ENCODE measurements at regions not wholly inside any gene's neighbourhood (a gene's known extent, or its start where the extent isn't known, plus 50 kb on each side); places are given as distances from the start of the nearest gene placed in this dataset.
"Not testable (repeated sequence)": the region's sequence is repeated elsewhere in the genome, so short reads cannot be mapped to it uniquely, and the experiment has no call there.

DNA sequence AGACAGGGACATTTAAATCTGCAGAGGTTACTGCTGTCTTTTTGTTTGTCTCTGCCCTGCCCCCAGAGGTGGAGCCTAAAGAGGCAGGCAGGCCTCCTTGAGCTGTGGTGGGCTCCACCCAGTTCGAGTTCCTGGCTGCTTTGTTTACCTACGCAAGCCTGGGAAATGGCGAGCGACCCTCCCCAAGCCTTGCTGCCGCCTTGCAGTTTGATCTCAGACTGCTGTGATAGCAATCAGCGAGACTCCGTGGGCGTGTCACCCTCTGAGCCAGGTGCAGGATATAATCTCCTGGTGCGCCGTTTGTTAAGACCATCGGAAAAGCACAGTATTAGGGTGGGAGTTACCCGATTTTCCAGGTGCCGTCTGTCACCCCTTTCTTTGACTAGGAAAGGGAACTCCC, 93.3 kb downstream of the ANKRD30BL start:
- TF ChIP-seq POLR2A (IDR thresholded peaks at IDR 0.05; ENCODE audit: low read depth, low read length); POLR2AphosphoS5 (IDR thresholded peaks at IDR 0.05; ENCODE audit: insufficient read depth, low read depth, low read length); EZH2 (IDR thresholded peaks at IDR 0.05; ENCODE audit: borderline replicate concordance, low read depth, low read length, severe bottlenecking); MAX (IDR thresholded peaks at IDR 0.05; ENCODE audit: insufficient read depth, insufficient read length); JUN (IDR thresholded peaks at IDR 0.05; ENCODE audit: borderline replicate concordance, insufficient read depth, insufficient read length, low read depth); MYC (IDR thresholded peaks at IDR 0.05; ENCODE audit: low read depth, low read length): not testable (repeated sequence)
- TF ChIP-seq, protein P1, sequence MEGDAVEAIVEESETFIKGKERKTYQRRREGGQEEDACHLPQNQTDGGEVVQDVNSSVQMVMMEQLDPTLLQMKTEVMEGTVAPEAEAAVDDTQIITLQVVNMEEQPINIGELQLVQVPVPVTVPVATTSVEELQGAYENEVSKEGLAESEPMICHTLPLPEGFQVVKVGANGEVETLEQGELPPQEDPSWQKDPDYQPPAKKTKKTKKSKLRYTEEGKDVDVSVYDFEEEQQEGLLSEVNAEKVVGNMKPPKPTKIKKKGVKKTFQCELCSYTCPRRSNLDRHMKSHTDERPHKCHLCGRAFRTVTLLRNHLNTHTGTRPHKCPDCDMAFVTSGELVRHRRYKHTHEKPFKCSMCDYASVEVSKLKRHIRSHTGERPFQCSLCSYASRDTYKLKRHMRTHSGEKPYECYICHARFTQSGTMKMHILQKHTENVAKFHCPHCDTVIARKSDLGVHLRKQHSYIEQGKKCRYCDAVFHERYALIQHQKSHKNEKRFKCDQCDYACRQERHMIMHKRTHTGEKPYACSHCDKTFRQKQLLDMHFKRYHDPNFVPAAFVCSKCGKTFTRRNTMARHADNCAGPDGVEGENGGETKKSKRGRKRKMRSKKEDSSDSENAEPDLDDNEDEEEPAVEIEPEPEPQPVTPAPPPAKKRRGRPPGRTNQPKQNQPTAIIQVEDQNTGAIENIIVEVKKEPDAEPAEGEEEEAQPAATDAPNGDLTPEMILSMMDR (IDR thresholded peaks at IDR 0.05; ENCODE audit: extremely low read depth in 1 of 2, insufficient read depth in 1 of 2, low read depth in 1 of 2, low read length in 2 of 2), result not testable (repeated sequence)
